Keratinocyte (primary cell): ENCODE measurements at regions not wholly inside any gene's neighbourhood (a gene's known extent, or its start where the extent isn't known, plus 50 kb on each side); places are given as distances from the start of the nearest gene placed in this dataset.

Experiments
- DNase-seq: peaks from one replicate; pipeline ENCODE4 v3.0.0-alpha.2; 2011; ENCODE audit warnings: low read depth, missing footprints, low spot score
- FAIRE-seq: peaks from 2 replicates; lab custom pipeline; 2011; peaks lifted over from hg19 to GRCh38; lab: Jason Lieb, UNC
- H2AFZ ChIP-seq: 2 replicates; pipeline ENCODE4 v1.6.0; 2012; ENCODE audit warnings: low read length, control low read depth, inconsistent platforms; ENCODE audit not compliant: control insufficient read depth
- H3K27ac ChIP-seq: 2 replicates; pipeline ENCODE4 v1.5.1; 2011; ENCODE audit warnings: low read length; ENCODE audit not compliant: control insufficient read depth, insufficient read depth
- H3K27me3 ChIP-seq: 3 replicates; pipeline ENCODE4 v1.6.0; 2011; ENCODE audit warnings: low read length; ENCODE audit not compliant: control insufficient read depth, insufficient read depth; ENCODE audit errors: extremely low read depth
- H3K36me3 ChIP-seq, 2 experiments: 2 replicates in 1 of 2; 3 replicates in 1 of 2; pipeline ENCODE4 v1.5.1; 2011; ENCODE audit warnings: low read length in 2 of 2, mild to moderate bottlenecking in 1 of 2; ENCODE audit not compliant: control insufficient read depth in 2 of 2, insufficient read depth in 2 of 2; ENCODE audit errors: extremely low read depth in 1 of 2
- H3K4me1 ChIP-seq: 3 replicates; pipeline ENCODE4 v1.5.1; 2011; ENCODE audit warnings: low read length; ENCODE audit not compliant: control insufficient read depth, insufficient read depth; ENCODE audit errors: extremely low read depth
- H3K4me2 ChIP-seq: 3 replicates; pipeline ENCODE4 v1.6.0; 2011; ENCODE audit warnings: low read depth, low read length; ENCODE audit not compliant: control insufficient read depth, insufficient read depth; ENCODE audit errors: extremely low read depth
- H3K4me3 ChIP-seq, 3 experiments: fragments of 200-600 bp in 1 of 3; sonication (generic) in 1 of 3; 2 replicates in 2 of 3; 3 replicates in 1 of 3; pipeline ENCODE4 v1.5.1; 2011 to 2016; ENCODE audit warnings: low read length in 3 of 3, mild to moderate bottlenecking in 3 of 3, control low read depth in 2 of 3, inconsistent platforms in 1 of 3, low read depth in 1 of 3, mixed read lengths in 1 of 3, mixed run types in 1 of 3, moderate library complexity in 1 of 3; ENCODE audit not compliant: control insufficient read depth in 2 of 3, insufficient read depth in 2 of 3; ENCODE audit errors: extremely low read depth in 1 of 3
- H3K79me2 ChIP-seq: 2 replicates; pipeline ENCODE4 v1.6.0; 2012; ENCODE audit warnings: low read length; ENCODE audit not compliant: control insufficient read depth, insufficient read depth
- H3K9ac ChIP-seq: 3 replicates; pipeline ENCODE4 v1.6.0; 2011; ENCODE audit warnings: low read length; ENCODE audit not compliant: control insufficient read depth, insufficient read depth; ENCODE audit errors: extremely low read depth
- H3K9me1 ChIP-seq: 3 replicates; pipeline ENCODE4 v1.6.0; 2011; ENCODE audit warnings: low read length; ENCODE audit not compliant: control insufficient read depth, insufficient read depth; ENCODE audit errors: extremely low read depth
- H3K9me3 ChIP-seq: 2 replicates; pipeline ENCODE4 v1.5.1; 2012; ENCODE audit warnings: low read depth, low read length; ENCODE audit not compliant: control insufficient read depth
- H4K20me1 ChIP-seq: 3 replicates; pipeline ENCODE4 v1.6.0; 2011; ENCODE audit warnings: low read length; ENCODE audit not compliant: control insufficient read depth, insufficient read depth; ENCODE audit errors: extremely low read depth
- EZH2 ChIP-seq: IDR thresholded peaks from one replicate; pipeline ENCODE4 v1.6.1; 2012; ENCODE audit warnings: inconsistent platforms, mild to moderate bottlenecking, low read length, moderate library complexity
- dilution Hi-C: fragments of 300-500 bp; cut with MboI; formaldehyde crosslinking; loops from one replicate; pipeline ENCODE4 v1.7.0; 2020; ENCODE audit warnings: low sequenced_read_pairs; ENCODE audit not compliant: extremely low pct_ligation_motif_present
- small RNA-seq, 3 experiments: library from RNA; depleted of rRNA; stranded (forward); fragments of <200 nt; gene quantifications; one replicate each; pipeline ENCODE3, GENCODE V24; 2012; ENCODE audit warnings: low read depth in 3 of 3, low replicate concordance in 1 of 3; ENCODE audit not compliant: insufficient read length in 3 of 3
- TF ChIP-seq, protein P1 (sequence below), 3 experiments: IDR thresholded peaks in 1 of 3; conservative IDR thresholded peaks in 1 of 3; optimal IDR thresholded peaks in 1 of 3; 2 replicates in 2 of 3; 3 replicates in 1 of 3; pipeline versions ENCODE3 to v1.5.1; 2011; ENCODE audit warnings: low read length in 3 of 3, mild to moderate bottlenecking in 3 of 3, moderate library complexity in 2 of 3, control low read depth in 1 of 3, inconsistent platforms in 1 of 3; ENCODE audit not compliant: insufficient read depth in 2 of 3; ENCODE audit errors: extremely low read depth in 1 of 3

GRCh38 chr12:58977476-58977875 is 57.2 kb upstream of the LRIG3 start:
- H3K36me3 ChIP-seq = no peaks in the 10 kb centered on the region
- dilution Hi-C loops = no loop called here
- no peak overlapping the region for H3K27ac ChIP-seq
- H3K4me1 ChIP-seq = no peaks in the 10 kb centered on the region
- H3K9me1 ChIP-seq = no peaks in the 10 kb centered on the region
- H4K20me1 ChIP-seq = no peaks in the 10 kb centered on the region
- H3K4me2 ChIP-seq = no peak overlapping the region
- FAIRE-seq = no peak
- no peaks in the 10 kb centered on the region for H3K27me3 ChIP-seq
- H3K9me3 ChIP-seq = no peaks in the 10 kb centered on the region
- H3K9ac ChIP-seq = no peak overlapping the region
- H3K79me2 ChIP-seq = no peaks in the 10 kb centered on the region
- no peak overlapping the region for H3K4me3 ChIP-seq
- no peak overlapping the region for H2AFZ ChIP-seq
- no peak for DNase-seq
- TF ChIP-seq, protein P1, sequence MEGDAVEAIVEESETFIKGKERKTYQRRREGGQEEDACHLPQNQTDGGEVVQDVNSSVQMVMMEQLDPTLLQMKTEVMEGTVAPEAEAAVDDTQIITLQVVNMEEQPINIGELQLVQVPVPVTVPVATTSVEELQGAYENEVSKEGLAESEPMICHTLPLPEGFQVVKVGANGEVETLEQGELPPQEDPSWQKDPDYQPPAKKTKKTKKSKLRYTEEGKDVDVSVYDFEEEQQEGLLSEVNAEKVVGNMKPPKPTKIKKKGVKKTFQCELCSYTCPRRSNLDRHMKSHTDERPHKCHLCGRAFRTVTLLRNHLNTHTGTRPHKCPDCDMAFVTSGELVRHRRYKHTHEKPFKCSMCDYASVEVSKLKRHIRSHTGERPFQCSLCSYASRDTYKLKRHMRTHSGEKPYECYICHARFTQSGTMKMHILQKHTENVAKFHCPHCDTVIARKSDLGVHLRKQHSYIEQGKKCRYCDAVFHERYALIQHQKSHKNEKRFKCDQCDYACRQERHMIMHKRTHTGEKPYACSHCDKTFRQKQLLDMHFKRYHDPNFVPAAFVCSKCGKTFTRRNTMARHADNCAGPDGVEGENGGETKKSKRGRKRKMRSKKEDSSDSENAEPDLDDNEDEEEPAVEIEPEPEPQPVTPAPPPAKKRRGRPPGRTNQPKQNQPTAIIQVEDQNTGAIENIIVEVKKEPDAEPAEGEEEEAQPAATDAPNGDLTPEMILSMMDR (optimal IDR thresholded peaks at IDR 0.05 in 1 of 3, IDR thresholded peaks at IDR 0.05 in 1 of 3, conservative IDR thresholded peaks at IDR 0.05 in 1 of 3; ENCODE audit: extremely low read depth in 1 of 3, insufficient read depth in 2 of 3, low read length in 3 of 3) = no peak
- TF ChIP-seq EZH2 = no peak

- Histone ChIP-seq H3K9me3 (no peaks in the 10 kb centered on the region), H4K20me1 (no peaks in the 10 kb centered on the region), H3K4me2 (no peak overlapping the region), H3K9ac (no peak overlapping the region), H3K9me1 (no peaks in the 10 kb centered on the region), H2AFZ (no peak overlapping the region), H3K36me3 (no peaks in the 10 kb centered on the region), H3K27me3 (no peaks in the 10 kb centered on the region), H3K27ac (no peak overlapping the region), H3K4me1 (no peaks in the 10 kb centered on the region), H3K79me2 (no peaks in the 10 kb centered on the region), H3K4me3 (no peak overlapping the region)
- dilution Hi-C loops = no loop called here
- DNase-seq (no peak), FAIRE-seq (no peak)
- TF ChIP-seq, protein P1 (optimal IDR thresholded peaks at IDR 0.05 in 1 of 3, IDR thresholded peaks at IDR 0.05 in 1 of 3, conservative IDR thresholded peaks at IDR 0.05 in 1 of 3; ENCODE audit: extremely low read depth in 1 of 3, insufficient read depth in 2 of 3, low read length in 3 of 3) = no peak
- no peak for TF ChIP-seq EZH2
These were observed 55.8 kb upstream of the LRIG3 start for GRCh38 chr12:58976146-58976545.

Small RNA genes in the stretch of these regions (small RNA-seq; reads per million reads assigned to genes)
- gene RNU6-279P (0 reads per million in 3 experiments), gene RNU6-871P (0 reads per million in 3 experiments)
